ENCODE measurements at regions not wholly inside any gene's neighbourhood (a gene's known extent, or its start where the extent isn't known, plus 50 kb on each side); places are given as distances from the start of the nearest gene placed in this dataset.

GRCh38 chr13:71312923-71313322 lies 554.1 kb downstream of the DACH1 start:
- no peaks in the 10 kb centered on the region for H3K4me1 ChIP-seq (ENCODE audit: insufficient read depth, low read length)
- no peak overlapping the region for H2BK15ac ChIP-seq (ENCODE audit: low read depth, low read length)
- no peak overlapping the region for H3K9ac ChIP-seq (ENCODE audit: extremely low read depth, insufficient read length, low read length)
- H4K5ac ChIP-seq (ENCODE audit: insufficient read length, low read depth, low read length) = no peak overlapping the region
- Mint-ChIP-seq H3K4me1 (no peaks in the 10 kb centered on the region), H3K36me3 (ENCODE audit: insufficient read depth in 1 of 3, low read depth in 3 of 3) (no peaks in the 10 kb centered on the region), H3K27me3 (ENCODE audit: low read depth) (no peaks in the 10 kb centered on the region), H3K27ac (no peak overlapping the region; a peak in 1 of 7 replicates), H3K9me3 (no peaks in the 10 kb centered on the region), H3K4me3 (no peak overlapping the region)
- H2BK5ac ChIP-seq (ENCODE audit: insufficient read length, low read length) = no peak overlapping the region
- no peak overlapping the region for H3K18ac ChIP-seq (ENCODE audit: insufficient read length, low read depth, low read length)
- H2BK20ac ChIP-seq (ENCODE audit: low read depth, low read length, poor library complexity, severe bottlenecking) = no peak overlapping the region
- TF ChIP-seq, protein P1, sequence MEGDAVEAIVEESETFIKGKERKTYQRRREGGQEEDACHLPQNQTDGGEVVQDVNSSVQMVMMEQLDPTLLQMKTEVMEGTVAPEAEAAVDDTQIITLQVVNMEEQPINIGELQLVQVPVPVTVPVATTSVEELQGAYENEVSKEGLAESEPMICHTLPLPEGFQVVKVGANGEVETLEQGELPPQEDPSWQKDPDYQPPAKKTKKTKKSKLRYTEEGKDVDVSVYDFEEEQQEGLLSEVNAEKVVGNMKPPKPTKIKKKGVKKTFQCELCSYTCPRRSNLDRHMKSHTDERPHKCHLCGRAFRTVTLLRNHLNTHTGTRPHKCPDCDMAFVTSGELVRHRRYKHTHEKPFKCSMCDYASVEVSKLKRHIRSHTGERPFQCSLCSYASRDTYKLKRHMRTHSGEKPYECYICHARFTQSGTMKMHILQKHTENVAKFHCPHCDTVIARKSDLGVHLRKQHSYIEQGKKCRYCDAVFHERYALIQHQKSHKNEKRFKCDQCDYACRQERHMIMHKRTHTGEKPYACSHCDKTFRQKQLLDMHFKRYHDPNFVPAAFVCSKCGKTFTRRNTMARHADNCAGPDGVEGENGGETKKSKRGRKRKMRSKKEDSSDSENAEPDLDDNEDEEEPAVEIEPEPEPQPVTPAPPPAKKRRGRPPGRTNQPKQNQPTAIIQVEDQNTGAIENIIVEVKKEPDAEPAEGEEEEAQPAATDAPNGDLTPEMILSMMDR (conservative IDR thresholded peaks at IDR 0.05) = no peak
- no peak overlapping the region for H3K23ac ChIP-seq (ENCODE audit: insufficient read length, low read depth, low read length)
- H2BK12ac ChIP-seq (ENCODE audit: insufficient read length, low read depth, low read length) = no peak overlapping the region
- no peak overlapping the region for H3K4ac ChIP-seq (ENCODE audit: low read depth, low read length)
- no peaks in the 10 kb centered on the region for H3K23me2 ChIP-seq (ENCODE audit: insufficient read length, low read depth, low read length, poor library complexity, severe bottlenecking)
- H2AFZ ChIP-seq (ENCODE audit: low read length) = no peak overlapping the region
- DNase-seq = no peak
- H3K27ac ChIP-seq (ENCODE audit: insufficient read length, low read depth, low read length) = no peak overlapping the region
- no peaks in the 10 kb centered on the region for H3K9me3 ChIP-seq (ENCODE audit: control insufficient read depth, low read depth, low read length)
- H4K20me1 ChIP-seq (ENCODE audit: control insufficient read depth, insufficient read depth, insufficient read length) = no peaks in the 10 kb centered on the region
- H2BK120ac ChIP-seq (ENCODE audit: low read depth, low read length, poor library complexity, severe bottlenecking) = no peak overlapping the region
- H3K14ac ChIP-seq (ENCODE audit: insufficient read depth, low read length) = no peak overlapping the region
- no peak overlapping the region for H3T11ph ChIP-seq (ENCODE audit: low read length)
- H3K79me2 ChIP-seq (ENCODE audit: insufficient read depth, low read length) = no peaks in the 10 kb centered on the region
- no peak overlapping the region for H2AK5ac ChIP-seq (ENCODE audit: insufficient read length, low read length)
- H3K4me2 ChIP-seq (ENCODE audit: insufficient read depth, insufficient read length, low read length) = no peak overlapping the region
- no peaks in the 10 kb centered on the region for H3K27me3 ChIP-seq (ENCODE audit: insufficient read depth, low read length)
- no peak overlapping the region for H3K56ac ChIP-seq (ENCODE audit: insufficient read length, low read depth, low read length)
- no peak overlapping the region for H4K91ac ChIP-seq (ENCODE audit: insufficient read length, low read depth, low read length)
- no peak overlapping the region for H4K8ac ChIP-seq (replicated peaks; ENCODE audit: insufficient read length, low read depth, low read length)
- H3K79me1 ChIP-seq (ENCODE audit: insufficient read depth, low read depth, low read length, poor library complexity, severe bottlenecking) = no peaks in the 10 kb centered on the region
